GM19240 (cell line): ENCODE measurements at regions not wholly inside any gene's neighbourhood (a gene's known extent, or its start where the extent isn't known, plus 50 kb on each side); places are given as distances from the start of the nearest gene placed in this dataset.
"Not testable (repeated sequence)": the region's sequence is repeated elsewhere in the genome, so short reads cannot be mapped to it uniquely, and the experiment has no call there.

ENCODE experiments used
- DNase-seq: peaks from one replicate; pipeline ENCODE4 v3.0.0; 2011; ENCODE audit warnings: low spot score; ENCODE audit not compliant: insufficient read length

- DNase-seq, result no peak
Observed at GRCh38 chr7:69257592-69257991, 340.7 kb upstream of the AUTS2 start.

DNA sequence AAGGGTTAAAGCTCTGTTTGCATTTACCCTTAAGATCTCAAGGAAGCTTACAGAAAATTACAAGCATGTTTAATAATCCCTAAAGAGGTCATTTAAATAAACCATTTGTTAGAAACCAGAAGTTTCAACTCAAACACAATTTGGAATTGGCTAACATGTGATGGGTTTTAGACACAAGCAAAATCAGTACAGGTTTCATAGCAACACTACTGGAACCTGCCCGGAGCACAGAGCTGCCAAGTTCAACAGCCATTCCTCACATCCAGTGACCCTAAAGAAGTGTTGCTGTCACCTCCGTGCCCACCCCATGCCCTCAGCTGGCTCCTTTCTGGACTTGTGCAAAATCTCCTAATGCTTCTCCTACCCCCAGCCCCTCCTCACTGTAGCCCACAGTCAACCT, 338.8 kb upstream of the AUTS2 start:
- DNase-seq, result no peak

- DNase-seq, result no peak
Observed at GRCh38 chr7:69260023-69260422, 338.3 kb upstream of the AUTS2 start.

DNA sequence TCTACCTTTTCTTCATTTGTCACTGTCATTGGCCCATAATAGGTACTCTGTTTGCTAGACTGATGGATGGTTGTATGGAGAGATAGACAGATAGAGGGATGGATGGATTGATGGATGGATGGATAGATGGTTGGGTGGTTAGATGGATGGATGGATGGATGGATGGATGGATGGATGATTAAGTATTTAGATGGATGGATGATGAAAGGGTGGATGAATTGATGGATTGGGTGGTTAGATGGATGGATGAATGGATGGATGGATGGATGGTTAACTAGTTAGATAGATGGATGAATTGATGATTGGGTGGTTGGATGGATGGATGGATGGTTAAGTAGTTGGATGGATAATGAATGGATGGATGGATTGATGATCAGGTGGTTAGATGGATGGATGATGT, 334.7 kb upstream of the AUTS2 start:
- no peak for DNase-seq

- DNase-seq, result no peak
Observed at GRCh38 chr7:69269806-69270205, 328.5 kb upstream of the AUTS2 start.

DNA sequence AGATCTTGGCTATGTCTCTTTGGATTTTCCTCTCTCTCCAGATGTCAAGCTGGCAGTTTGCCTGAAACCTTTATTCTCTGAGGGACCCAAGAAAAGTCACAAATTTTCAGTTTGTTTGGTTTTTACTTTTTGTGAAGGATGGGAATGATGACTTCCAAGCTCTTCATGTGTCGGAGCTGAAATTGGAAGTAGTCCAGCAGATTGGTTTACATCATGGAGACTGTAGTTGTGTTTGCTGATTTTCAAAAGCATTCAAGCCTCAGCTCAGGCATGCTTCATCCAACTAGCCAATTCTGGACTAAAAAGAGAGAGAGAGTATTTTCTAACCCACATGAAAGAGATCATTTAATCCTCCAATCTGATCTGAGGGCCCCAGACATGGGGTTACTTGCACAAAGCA, 326.2 kb upstream of the AUTS2 start:
- DNase-seq, result no peak

DNA sequence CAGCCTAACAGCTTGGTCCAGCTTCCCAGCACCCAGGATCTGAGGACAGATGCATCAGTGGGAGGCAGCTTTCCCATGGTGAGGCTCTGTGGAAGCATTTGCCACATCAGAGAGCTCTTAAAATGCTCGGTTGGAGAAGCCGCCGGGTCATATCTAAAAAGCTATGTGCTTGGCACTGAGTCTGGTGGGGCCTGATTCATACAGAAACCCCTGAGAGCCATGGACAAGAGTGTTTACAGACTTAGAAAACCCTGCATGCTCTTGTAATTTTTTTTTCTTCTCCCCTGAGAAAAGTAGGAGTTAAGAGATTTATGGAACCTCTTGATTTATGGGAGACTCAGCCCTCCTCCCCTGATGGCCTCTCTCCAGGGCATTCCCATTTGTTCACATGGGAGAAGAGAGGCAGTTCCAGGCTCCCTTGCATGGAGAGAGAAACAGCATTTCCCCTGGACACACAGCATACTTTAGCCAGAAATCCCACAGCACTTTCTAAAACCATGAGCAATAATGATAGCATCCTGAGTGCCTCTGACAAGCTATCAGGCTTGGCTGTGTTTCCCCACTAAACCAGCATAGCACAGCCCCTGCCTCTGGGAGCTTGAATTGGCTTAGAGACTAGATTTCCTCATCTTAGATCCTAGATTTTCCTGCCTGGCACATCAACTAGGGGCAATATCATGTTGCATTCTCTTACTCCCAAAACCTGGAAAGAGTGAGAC, 322.1 kb upstream of the AUTS2 start:
- no peak for DNase-seq

DNA sequence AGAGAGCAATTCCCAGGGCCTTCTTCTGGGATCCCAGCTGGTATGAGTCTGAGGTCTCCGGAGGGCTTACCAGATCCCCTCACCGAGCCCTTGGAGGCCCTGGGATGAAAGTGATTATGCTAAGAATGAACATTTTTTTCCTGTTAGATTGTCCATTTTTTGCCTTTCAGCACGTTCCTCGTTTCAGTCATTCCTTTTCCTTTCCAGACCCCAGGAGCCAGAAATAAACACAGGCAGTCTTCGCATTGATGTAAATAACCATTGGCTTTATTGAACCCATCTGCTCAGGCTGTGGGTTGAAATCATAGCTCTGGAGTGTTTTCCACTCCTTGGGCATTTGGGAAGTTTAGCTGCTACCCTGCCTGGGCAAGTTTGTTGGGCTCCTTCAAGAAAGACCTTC, 320.9 kb upstream of the AUTS2 start:
- DNase-seq, result no peak

DNA sequence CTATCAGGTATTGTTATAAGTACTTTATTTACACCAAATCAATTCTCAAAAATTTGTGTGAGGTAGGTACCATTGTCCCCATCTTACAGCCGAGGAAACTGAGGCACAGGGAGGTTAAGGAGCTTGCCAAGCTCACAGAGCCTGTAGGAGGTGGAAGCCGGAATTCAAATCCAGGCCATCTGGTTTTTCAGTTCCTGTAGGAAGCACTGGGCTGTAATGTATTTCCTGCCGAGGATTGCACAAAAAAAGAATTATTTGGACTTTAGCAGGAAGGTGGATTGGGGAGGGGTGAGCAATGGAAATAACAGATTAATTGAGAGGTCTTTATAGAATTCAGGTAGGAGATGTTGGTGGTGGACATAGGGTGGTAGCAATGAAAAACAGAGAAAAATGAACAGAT, 315.3 kb upstream of the AUTS2 start:
- DNase-seq, result no peak

DNA sequence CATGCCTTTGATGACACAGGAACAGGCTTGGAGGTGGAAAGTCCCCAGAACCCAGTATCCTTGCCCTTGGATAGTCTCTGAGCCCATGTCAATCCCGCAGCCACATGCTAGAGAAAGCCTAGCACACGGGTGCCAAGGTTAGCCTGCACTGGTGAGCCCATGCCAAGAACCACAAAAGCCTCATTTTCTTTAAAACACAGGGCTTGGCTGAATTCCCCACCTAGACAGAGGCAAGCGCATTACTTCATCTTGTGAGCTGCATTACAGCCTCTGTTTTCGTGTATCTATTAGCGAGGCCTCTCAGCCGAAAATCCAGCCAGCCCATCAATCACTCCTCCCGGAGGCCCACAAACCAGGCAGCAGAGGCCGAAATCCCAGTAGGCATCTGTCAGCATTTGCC, 314.9 kb upstream of the AUTS2 start:
- DNase-seq, result no peak

- DNase-seq, result no peak
Observed at GRCh38 chr7:69285854-69286253, 312.4 kb upstream of the AUTS2 start.

GRCh38 chr7:69295977-69296376, 302.3 kb upstream of the AUTS2 start:
- DNase-seq, result no peak

- no peak for DNase-seq
Observed at GRCh38 chr7:69301253-69301652, 297.0 kb upstream of the AUTS2 start.

GRCh38 chr7:69309601-69310000, 288.7 kb upstream of the AUTS2 start:
- DNase-seq, result no peak

GRCh38 chr7:69311489-69311888, 286.8 kb upstream of the AUTS2 start:
- DNase-seq, result no peak

DNA sequence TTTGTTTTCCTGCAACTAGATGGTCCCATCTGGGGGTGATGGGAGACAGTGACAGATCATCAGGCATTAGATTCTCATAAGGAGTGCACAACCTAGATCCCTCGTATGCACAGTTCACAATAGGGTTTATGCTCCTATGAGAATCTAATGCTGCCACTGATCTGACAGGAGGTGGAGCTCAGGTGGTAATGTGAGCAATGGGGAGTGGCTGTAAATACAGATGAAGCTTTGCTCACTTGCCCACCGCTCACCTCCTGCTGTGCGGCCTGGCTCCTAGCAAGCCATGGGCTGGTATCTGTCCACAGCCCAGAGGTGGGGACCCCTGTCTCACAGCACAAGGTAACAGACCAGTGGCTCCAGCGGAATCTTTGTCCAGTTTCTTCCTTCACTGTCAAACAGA, 284.4 kb upstream of the AUTS2 start:
- DNase-seq, result not testable (repeated sequence)

DNA sequence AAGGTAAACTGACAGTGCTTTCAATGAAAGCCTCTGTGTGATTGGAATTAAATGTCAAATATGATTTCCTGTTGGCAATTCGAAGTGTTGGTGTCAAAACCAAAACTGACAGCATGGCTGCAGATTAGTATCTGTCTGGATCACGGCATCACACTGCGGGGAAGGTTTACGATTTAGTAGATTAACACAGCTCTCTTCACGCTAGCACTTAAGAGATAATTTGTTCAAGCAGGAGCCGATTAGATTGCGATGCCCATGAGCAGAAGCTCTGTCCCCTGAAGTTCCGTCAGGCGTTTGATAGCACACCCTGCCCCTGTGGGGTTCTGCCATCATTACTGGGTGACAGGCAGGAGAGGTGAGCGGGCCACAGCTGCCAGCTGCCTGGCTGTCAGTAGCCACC, 279.5 kb upstream of the AUTS2 start:
- DNase-seq, result no peak

GRCh38 chr7:69328516-69328915, 269.8 kb upstream of the AUTS2 start:
- DNase-seq, result no peak

DNA sequence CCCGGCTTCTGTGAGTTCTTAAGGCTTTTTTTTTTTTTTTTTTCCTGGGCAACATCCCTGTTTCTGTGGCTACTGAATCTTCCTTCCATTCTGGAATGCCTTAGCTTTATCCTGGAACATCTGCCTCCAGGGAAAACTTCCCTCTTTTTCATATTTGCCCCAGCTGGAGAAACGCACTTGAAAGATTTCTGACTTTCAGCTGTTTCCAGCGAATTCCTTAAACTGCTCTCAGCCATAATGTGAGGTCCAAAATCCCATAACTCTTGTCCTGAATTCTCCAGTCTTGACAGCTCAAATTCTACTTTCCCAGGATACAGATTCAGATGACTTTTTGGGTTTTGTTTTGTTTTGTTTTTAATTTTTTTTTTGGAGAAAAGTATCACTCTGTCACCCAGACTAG, 263.6 kb upstream of the AUTS2 start:
- no peak for DNase-seq

DNA sequence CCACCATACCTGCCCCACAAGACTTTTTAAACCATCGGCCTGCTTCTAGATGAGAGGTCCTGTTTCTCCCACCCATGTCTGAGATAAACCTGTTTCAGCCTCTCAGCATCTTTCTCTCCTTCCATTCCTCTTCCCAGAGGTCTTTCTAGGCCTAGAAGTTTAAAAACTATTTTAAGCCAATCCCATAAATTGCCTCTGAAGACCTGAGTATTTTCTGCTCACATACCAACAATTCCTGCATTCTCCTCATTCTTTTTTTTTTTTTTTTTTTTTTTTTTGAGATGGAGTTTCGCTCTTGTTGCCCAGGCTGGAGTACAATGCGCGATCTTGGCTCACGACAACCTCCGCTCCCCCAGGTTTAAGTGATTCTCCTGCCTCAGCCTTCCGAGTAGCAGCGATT, 262.9 kb upstream of the AUTS2 start:
- no peak for DNase-seq

- DNase-seq, result no peak
Observed at GRCh38 chr7:69336976-69337375, 261.3 kb upstream of the AUTS2 start.

DNA sequence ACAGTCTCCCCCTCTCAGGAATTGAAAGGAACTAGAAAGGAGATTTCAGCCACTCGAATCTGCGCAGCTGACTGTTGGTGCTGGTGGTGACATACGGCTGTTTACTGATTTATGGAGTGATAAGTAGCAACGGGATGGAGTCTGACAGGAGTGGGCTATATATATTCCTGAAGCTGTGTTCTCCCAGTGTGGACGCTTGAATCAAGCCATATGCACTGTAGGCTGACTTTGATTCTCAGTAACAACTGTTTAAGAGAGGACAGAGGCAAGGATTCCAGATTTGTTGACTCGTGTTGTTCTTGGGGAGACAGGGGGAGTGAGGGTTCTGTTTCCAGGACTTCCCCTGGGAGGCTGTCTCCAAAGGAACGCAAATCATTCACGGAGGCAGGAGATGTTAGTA, 260.1 kb upstream of the AUTS2 start:
- no peak for DNase-seq

GRCh38 chr7:69341288-69341687, 257.0 kb upstream of the AUTS2 start:
- no peak for DNase-seq
